H1 (cell line): ENCODE measurements at regions not wholly inside any gene's neighbourhood (a gene's known extent, or its start where the extent isn't known, plus 50 kb on each side); places are given as distances from the start of the nearest gene placed in this dataset.

Source experiments
- CTCF ChIA-PET: fragments of 300-600 bp; sonication (Branson Sonifier 250); formaldehyde crosslinking; loops from one replicate; lab custom pipeline; 2021; ENCODE audit not compliant: partially characterized antibody; lab: Charles Lee
- POLR2A ChIA-PET: fragments of 300-600 bp; sonication (Branson Sonifier 250); formaldehyde crosslinking; loops from one replicate; lab custom pipeline; 2021; ENCODE audit warnings: inconsistent platforms; ENCODE audit not compliant: partially characterized antibody; lab: Charles Lee
- DNase-seq, 2 experiments: peaks; one replicate each; pipeline versions ENCODE4 v3.0.0 to v3.0.0-alpha.2; 2010 to 2022; ENCODE audit warnings: low spot score in 2 of 2, low read depth in 1 of 2, mixed read lengths in 1 of 2
- FAIRE-seq: peaks from 2 replicates; lab custom pipeline; 2011; peaks lifted over from hg19 to GRCh38; lab: Jason Lieb, UNC
- H2AFZ ChIP-seq: 2 replicates; pipeline ENCODE4 v1.8.1; 2012; ENCODE audit warnings: low read length, inconsistent platforms
- H2AK5ac ChIP-seq: 2 replicates; pipeline ENCODE4 v1.6.1; 2013; ENCODE audit warnings: low read depth, low read length
- H2BK120ac ChIP-seq: replicated peaks from 2 replicates; pipeline ENCODE3; 2013; ENCODE audit warnings: low read depth, low read length, inconsistent platforms
- H2BK12ac ChIP-seq: 2 replicates; pipeline ENCODE4 v1.6.1; 2013; ENCODE audit warnings: low read depth, low read length
- H2BK15ac ChIP-seq: 2 replicates; pipeline ENCODE4 v1.6.1; 2013; ENCODE audit warnings: low read length
- H2BK20ac ChIP-seq: 2 replicates; pipeline ENCODE4 v1.6.1; 2013; ENCODE audit warnings: low read length
- H2BK5ac ChIP-seq: 2 replicates; pipeline ENCODE4 v1.6.1; 2013; ENCODE audit warnings: low read depth, low read length
- H3K14ac ChIP-seq: 2 replicates; pipeline ENCODE4 v1.6.1; 2013; ENCODE audit warnings: inconsistent platforms; ENCODE audit not compliant: insufficient read length
- H3K18ac ChIP-seq: 2 replicates; pipeline ENCODE4 v1.6.1; 2013; ENCODE audit warnings: low read length; ENCODE audit errors: extremely low read depth
- H3K23ac ChIP-seq: 2 replicates; pipeline ENCODE4 v1.6.1; 2013; ENCODE audit warnings: inconsistent platforms; ENCODE audit not compliant: insufficient read length
- H3K23me2 ChIP-seq: 2 replicates; pipeline ENCODE4 v1.6.1; 2013; ENCODE audit warnings: low read depth, low read length
- H3K27ac ChIP-seq: 2 replicates; pipeline ENCODE4 v1.6.1; 2011; ENCODE audit warnings: low read depth, low read length, inconsistent platforms
- H3K27me3 ChIP-seq, 4 experiments: replicated peaks in 1 of 4; 1 replicate in 1 of 4; 2 replicates in 3 of 4; pipeline versions ENCODE4 v1.6.1 to v1.8.1; 2011 to 2013; ENCODE audit warnings: low read length in 3 of 4, mild to moderate bottlenecking in 3 of 4, inconsistent platforms in 2 of 4, mixed read lengths in 2 of 4, moderate library complexity in 1 of 4; ENCODE audit not compliant: control insufficient read depth in 3 of 4, insufficient read depth in 3 of 4; ENCODE audit errors: extremely low read depth in 1 of 4
- H3K36me3 ChIP-seq, 4 experiments: 2 replicates each; pipeline versions ENCODE4 v1.6.1 to v1.8.1; 2011 to 2013; ENCODE audit warnings: mild to moderate bottlenecking in 4 of 4, low read length in 3 of 4, moderate library complexity in 2 of 4, control low read depth in 1 of 4, inconsistent platforms in 1 of 4; ENCODE audit not compliant: insufficient read depth in 4 of 4, control insufficient read depth in 2 of 4
- H3K4ac ChIP-seq: replicated peaks from 2 replicates; pipeline ENCODE3; 2013; ENCODE audit warnings: low read length, low read depth, mixed read lengths, inconsistent platforms; ENCODE audit not compliant: insufficient read length
- H3K4me1 ChIP-seq, 4 experiments: replicated peaks in 1 of 4; 1 replicate in 1 of 4; 2 replicates in 3 of 4; pipeline versions ENCODE4 v1.6.1 to v1.8.1; 2011 to 2013; ENCODE audit warnings: low read length in 3 of 4, inconsistent platforms in 2 of 4, mixed read lengths in 1 of 4; ENCODE audit not compliant: insufficient read depth in 4 of 4, control insufficient read depth in 3 of 4
- H3K4me2 ChIP-seq, 2 experiments: 2 replicates each; pipeline versions ENCODE4 v1.6.1 to v1.8.1; 2011 to 2013; ENCODE audit warnings: low read depth in 2 of 2, low read length in 2 of 2, control low read depth in 1 of 2, inconsistent platforms in 1 of 2, mild to moderate bottlenecking in 1 of 2; ENCODE audit not compliant: insufficient read depth in 1 of 2
- H3K4me3 ChIP-seq, 4 experiments: fragments of 200-600, 300-600 bp in 1 of 4; sonication (generic), shearing (Covaris generic), sonication (Bioruptor Twin) in 1 of 4; 2 replicates each; pipeline versions ENCODE4 v1.5.1 to v1.8.1; 2011 to 2016; ENCODE audit warnings: low read length in 4 of 4, low read depth in 3 of 4, control low read depth in 2 of 4, inconsistent platforms in 2 of 4, mild to moderate bottlenecking in 2 of 4, mixed read lengths in 1 of 4, moderate library complexity in 1 of 4; ENCODE audit not compliant: insufficient read depth in 2 of 4; ENCODE audit errors: extremely low read depth in 1 of 4
- H3K56ac ChIP-seq: replicated peaks from 2 replicates; pipeline ENCODE3; 2013; ENCODE audit warnings: low read depth, mild to moderate bottlenecking, mixed read lengths, low read length, inconsistent platforms; ENCODE audit not compliant: insufficient read length
- H3K79me1 ChIP-seq: 2 replicates; pipeline ENCODE4 v1.6.1; 2013; ENCODE audit warnings: low read depth, low read length, control low read depth
- H3K79me2 ChIP-seq, 2 experiments: 2 replicates each; pipeline versions ENCODE4 v1.6.1 to v1.8.1; 2012 to 2013; ENCODE audit warnings: low read length in 2 of 2, mild to moderate bottlenecking in 2 of 2, inconsistent platforms in 1 of 2; ENCODE audit not compliant: insufficient read depth in 2 of 2, control insufficient read depth in 1 of 2
- H3K9ac ChIP-seq, 4 experiments: replicated peaks in 1 of 4; 1 replicate in 1 of 4; 2 replicates in 3 of 4; pipeline versions ENCODE4 v1.6.1 to v1.8.1; 2011 to 2013; ENCODE audit warnings: low read depth in 3 of 4, low read length in 3 of 4, control low read depth in 2 of 4, mild to moderate bottlenecking in 2 of 4, moderate library complexity in 2 of 4, inconsistent platforms in 1 of 4; ENCODE audit errors: extremely low read depth in 1 of 4
- H3K9me3 ChIP-seq, 2 experiments: 2 replicates each; pipeline versions ENCODE4 v1.6.1 to v1.8.1; 2012 to 2013; ENCODE audit warnings: mild to moderate bottlenecking in 2 of 2, moderate library complexity in 2 of 2, control low read depth in 1 of 2, inconsistent platforms in 1 of 2, low read depth in 1 of 2, low read length in 1 of 2, mixed read lengths in 1 of 2; ENCODE audit not compliant: insufficient read depth in 2 of 2
- H4K20me1 ChIP-seq, 2 experiments: replicated peaks in 1 of 2; 2 replicates each; pipeline versions ENCODE3 to v1.8.1; 2011 to 2013; ENCODE audit warnings: inconsistent platforms in 2 of 2, low read length in 2 of 2, mild to moderate bottlenecking in 1 of 2; ENCODE audit not compliant: insufficient read depth in 2 of 2, control insufficient read depth in 1 of 2
- H4K5ac ChIP-seq: 2 replicates; pipeline ENCODE4 v1.6.1; 2013; ENCODE audit warnings: low read length, low read depth, mixed read lengths, inconsistent platforms; ENCODE audit not compliant: insufficient read length
- H4K8ac ChIP-seq: 2 replicates; pipeline ENCODE4 v1.8.0; 2013; ENCODE audit warnings: mild to moderate bottlenecking, moderate library complexity, low read length, inconsistent platforms; ENCODE audit not compliant: insufficient read depth; ENCODE audit errors: extremely low read depth
- H4K91ac ChIP-seq: replicated peaks from 2 replicates; pipeline ENCODE3; 2013; ENCODE audit warnings: low read length, mixed read lengths, inconsistent platforms; ENCODE audit not compliant: insufficient read length
- SUZ12 ChIP-seq: fragments of 200-600 bp; sonication (generic); IDR thresholded peaks from 2 replicates; pipeline ENCODE4 v1.6.1; 2012; ENCODE audit warnings: mild to moderate bottlenecking, inconsistent platforms, low read length, moderate library complexity, mixed read lengths
- TEAD4 ChIP-seq: IDR thresholded peaks from 2 replicates; pipeline ENCODE4 v1.6.1; 2012; ENCODE audit warnings: low read depth, low read length, inconsistent platforms, mixed read lengths
- WGBS, 2 experiments: shearing (Covaris generic) in 1 of 2; methylation state at CpG; one replicate each; pipeline versions ENCODE4 v1.1.6 to v1.1.7; 2013 to 2015; ENCODE audit warnings: low lambda C conversion rate in 2 of 2, mixed read lengths in 2 of 2, inconsistent platforms in 1 of 2, low coverage in 1 of 2, missing lambda C conversion rate in 1 of 2; ENCODE audit not compliant: insufficient replicate concordance in 2 of 2, insufficient coverage in 1 of 2, insufficient read length in 1 of 2; ENCODE audit errors: extremely low coverage in 1 of 2, missing lambda C conversion rate in 1 of 2; 5-methylcytosine and 5-hydroxymethylcytosine counted together

DNA sequence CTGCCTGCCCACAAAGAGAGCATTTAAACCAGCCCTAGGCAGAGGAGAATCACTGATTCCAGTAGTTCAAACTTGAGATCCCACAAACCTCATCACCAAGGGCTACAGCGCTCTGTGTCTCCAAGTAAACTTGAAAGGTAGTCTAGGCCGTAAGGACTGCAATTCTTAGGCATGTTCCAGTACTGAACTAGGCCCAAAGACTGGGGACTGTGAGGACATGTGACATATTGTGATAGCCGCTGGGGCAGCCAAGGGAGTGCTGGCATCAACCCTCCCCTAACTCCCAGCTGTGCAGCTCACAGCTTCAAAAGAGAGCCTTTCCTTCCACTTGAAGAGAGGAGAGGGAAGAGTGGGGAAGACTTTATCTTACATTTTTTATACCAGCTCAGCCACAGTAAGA lies 291.0 kb upstream of the PRR16 start:
- 91% methylated on average over 3 of the region's 3 CpGs; no CpG with 5 or more reads in 1 of the 2 experiments for WGBS, 2 experiments
- H3K14ac ChIP-seq = no peak overlapping the region
- H3K79me1 ChIP-seq = no peaks in the 10 kb centered on the region
- no peak overlapping the region for H3K4me2 ChIP-seq
- no peak overlapping the region for H2BK12ac ChIP-seq
- H2AFZ ChIP-seq = no peak overlapping the region
- H2BK15ac ChIP-seq = no peak overlapping the region
- H2BK120ac ChIP-seq = no peak overlapping the region
- DNase-seq (no peak), FAIRE-seq (no peak)
- no peak overlapping the region for H3K27ac ChIP-seq
- no peaks in the 10 kb centered on the region for H3K27me3 ChIP-seq
- no peak overlapping the region for H4K8ac ChIP-seq
- no peak overlapping the region for H4K5ac ChIP-seq
- CTCF ChIA-PET = no interaction called here
- no peak overlapping the region for H2BK5ac ChIP-seq
- H3K36me3 ChIP-seq = no peaks in the 10 kb centered on the region
- POLR2A ChIA-PET = no interaction called here
- H3K4me3 ChIP-seq = no peak overlapping the region
- H3K18ac ChIP-seq = no peak overlapping the region
- H4K91ac ChIP-seq = no peak overlapping the region
- H4K20me1 ChIP-seq = no peaks in the 10 kb centered on the region
- no peaks in the 10 kb centered on the region for H3K9me3 ChIP-seq
- H3K4me1 ChIP-seq = no peaks in the 10 kb centered on the region
- no peaks in the 10 kb centered on the region for H3K79me2 ChIP-seq
- no peak overlapping the region for H3K9ac ChIP-seq
- no peak overlapping the region for H3K4ac ChIP-seq
- no peak overlapping the region for H2BK20ac ChIP-seq
- no peak overlapping the region for H2AK5ac ChIP-seq
- no peak overlapping the region for H3K56ac ChIP-seq
- H3K23me2 ChIP-seq = no peaks in the 10 kb centered on the region
- H3K23ac ChIP-seq = no peak overlapping the region
- TF ChIP-seq SUZ12 (no peak), TEAD4 (no peak)
